Stimulated activated CD8-positive, alpha-beta memory T cell treated with anti-CD3 and anti-CD28 coated beads, Interleukin-2, amount 100 ng/mL, for 1 hour (primary cell): ENCODE measurements at regions not wholly inside any gene's neighbourhood (a gene's known extent, or its start where the extent isn't known, plus 50 kb on each side); places are given as distances from the start of the nearest gene placed in this dataset.
"Not testable (repeated sequence)": the region's sequence is repeated elsewhere in the genome, so short reads cannot be mapped to it uniquely, and the experiment has no call there.

ENCODE experiments used
- DNase-seq, 2 donors: peaks; one replicate each; pipeline ENCODE4 v3.0.0-alpha.2; 2020; ENCODE audit warnings: low read depth in 2 of 2

DNA sequence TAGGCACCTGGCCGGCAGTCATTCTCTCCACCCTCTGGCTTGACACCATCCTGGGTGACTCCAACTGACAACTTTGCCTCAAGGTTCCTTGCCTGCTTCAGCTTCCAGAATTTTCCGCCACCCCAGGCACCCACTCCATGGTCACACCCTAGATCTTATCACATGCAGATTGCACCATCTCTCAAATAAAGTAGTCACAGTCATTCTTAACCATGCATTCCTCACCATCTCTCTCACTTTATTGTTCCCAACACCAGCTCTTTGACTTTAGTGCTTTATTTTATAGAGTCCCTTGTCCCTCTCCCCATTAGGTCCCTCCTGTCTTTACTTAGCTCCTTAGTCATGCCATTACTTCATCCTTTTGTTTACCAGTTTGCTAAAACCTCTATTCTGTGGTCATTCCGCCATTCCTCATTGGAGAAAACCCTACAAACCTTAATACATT is 351.7 kb downstream of the SPRY2 start:
- DNase-seq, result no peak

DNA sequence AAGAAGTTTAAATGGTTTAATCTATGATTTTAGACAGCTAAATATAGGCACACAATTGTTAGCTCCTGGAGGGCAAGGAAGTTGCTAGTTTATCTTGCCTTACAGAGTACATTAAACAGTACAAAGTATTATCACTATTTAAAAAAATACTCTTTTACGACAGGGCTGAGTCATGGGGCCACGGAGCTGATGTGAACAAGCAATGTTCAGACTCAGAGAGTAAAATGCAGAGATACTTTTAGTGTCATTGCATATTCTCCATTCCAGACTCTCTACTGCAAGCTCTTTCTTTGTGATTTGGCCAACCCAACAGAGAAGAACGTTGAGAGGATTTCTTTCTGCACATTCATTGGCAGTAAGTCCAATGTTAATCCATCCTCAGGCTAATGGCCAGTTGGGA is 352.4 kb downstream of the SPRY2 start:
- DNase-seq, result no peak

DNA sequence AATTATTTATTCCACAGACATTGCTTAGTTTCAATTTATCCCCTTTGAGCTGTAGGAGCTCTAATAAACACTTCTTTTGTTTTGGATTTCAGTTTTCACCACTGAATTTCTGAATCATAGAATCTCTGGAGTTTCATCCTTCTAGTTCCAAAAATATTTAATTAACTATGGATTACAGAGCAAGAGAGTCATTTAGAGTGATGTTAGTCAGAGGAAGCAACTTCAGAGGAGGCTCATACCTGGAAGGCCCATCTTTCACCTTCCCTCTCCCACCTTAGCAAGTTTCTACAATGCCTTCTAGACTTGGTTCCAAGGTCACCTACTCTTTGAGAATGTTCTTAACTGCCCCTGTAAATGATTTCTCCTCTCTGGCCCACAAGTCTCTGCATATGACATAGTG is 353.2 kb downstream of the SPRY2 start:
- no peak for DNase-seq

DNA sequence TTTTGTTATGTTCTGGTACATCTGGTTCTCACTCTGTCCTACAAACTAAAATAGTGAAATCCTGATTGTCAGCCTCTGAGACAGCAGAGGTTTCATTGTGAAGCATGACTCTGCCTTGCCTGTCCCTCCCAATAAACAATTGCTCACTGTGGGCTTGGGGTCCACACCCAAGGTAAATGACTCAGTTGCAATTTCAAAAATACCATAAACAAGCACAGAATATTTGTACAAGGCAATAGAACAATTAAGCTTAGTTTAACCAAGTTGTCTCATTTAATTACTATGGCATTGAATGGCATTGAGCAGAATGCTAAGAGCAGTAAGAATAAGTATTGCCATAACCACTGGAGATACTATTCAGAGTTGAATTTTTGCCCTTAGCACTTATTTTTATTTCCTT is 353.6 kb downstream of the SPRY2 start:
- no peak for DNase-seq

DNA sequence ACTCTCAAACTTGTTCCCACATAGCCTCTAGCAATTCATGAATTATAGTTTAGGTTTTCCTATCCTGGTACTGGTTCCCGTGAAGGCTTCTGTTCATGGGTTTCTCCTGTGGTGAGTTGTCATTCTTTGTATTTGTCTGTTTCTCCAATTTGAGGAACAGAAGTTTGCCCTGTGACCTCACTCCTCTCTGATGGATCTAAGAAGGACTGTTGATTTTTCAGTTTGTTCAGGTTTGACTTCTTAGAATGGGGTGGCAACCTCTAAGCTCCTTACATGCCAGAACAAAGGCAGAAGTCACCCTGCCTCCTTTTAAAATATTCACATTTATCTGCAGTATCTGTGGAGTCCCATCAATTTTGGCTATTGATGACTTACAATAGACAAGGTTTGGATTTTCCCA is 354.0 kb downstream of the SPRY2 start:
- DNase-seq, result no peak

DNA sequence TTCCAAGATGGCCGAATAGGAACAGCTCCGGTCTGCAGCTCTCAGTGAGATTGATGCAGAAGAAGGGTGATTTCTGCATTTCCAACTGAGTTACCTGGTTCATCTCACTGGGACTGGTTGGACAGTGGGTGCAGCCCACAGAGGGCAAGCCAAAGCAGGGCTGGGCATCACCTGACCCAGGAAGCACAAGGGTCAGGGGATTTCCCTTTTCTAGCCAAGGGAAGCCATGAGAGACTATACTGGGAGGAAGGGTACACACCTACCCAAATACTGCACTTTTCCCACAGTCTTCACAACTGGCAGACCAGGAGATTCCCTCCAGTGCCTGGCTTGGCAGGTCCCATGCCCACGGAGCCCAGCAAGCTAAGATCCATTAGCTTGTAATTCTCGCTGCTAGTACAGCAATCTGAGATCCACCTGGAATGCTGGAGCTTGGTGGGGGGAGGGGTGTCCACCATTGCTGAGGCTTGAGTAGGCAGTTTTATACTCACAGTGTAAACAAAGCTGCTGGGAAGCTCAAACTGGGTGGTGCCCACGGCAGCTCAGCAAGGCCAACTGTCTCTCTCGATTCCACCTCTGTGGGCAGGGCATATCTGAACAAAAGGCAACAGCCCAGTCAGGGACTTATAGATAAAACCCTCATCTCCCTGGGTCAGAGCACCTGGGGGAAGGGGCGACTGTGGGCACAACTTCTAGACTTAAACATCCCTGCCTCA is 365.8 kb downstream of the SPRY2 start:
- DNase-seq, result not testable (repeated sequence)

DNA sequence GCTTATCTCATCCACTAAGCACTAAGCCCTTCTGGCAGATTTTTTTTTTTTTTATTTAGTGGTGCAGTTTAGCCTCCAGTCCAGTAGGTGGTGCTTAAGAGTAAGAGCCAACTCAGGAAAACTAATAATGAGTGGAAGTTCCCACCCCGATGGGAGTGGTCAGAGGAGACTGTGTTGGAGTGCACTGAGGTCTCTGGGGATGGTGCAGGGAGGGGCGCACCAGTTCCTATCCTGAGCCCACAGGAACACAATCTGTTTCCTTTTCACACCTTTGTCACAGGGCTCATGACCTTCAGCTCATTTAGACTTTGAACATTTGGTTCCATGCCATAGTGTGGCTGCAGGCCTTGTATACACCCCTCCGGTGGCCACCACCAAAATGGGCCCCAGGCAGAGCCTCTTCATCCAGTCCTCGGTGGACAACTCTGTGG is 367.4 kb downstream of the SPRY2 start:
- DNase-seq, result no peak

DNA sequence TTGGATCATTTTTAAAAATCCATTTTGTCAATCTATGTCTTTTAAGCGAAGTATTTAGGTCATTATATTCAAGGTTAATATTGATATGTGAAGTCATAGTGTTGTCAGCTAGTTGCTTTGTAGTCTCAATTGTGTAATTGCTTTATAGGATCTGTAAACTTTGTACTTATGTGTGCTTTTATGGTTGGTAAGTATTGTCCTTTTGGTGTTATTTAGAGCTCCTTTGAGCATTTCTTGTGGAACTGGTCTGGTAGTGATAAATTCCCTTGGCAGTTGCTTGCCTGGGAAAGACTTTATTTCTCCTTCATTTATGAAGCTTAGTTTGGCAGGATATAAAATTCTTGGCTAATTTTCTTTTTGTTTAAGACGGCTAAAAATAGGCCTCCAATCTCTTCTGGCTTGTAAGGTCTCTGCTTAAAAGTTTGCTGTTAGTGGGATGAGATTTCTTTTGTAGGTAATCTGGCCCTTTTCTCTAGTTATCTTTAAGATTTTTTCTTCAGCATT is 368.8 kb downstream of the SPRY2 start:
- no peak for DNase-seq

DNA sequence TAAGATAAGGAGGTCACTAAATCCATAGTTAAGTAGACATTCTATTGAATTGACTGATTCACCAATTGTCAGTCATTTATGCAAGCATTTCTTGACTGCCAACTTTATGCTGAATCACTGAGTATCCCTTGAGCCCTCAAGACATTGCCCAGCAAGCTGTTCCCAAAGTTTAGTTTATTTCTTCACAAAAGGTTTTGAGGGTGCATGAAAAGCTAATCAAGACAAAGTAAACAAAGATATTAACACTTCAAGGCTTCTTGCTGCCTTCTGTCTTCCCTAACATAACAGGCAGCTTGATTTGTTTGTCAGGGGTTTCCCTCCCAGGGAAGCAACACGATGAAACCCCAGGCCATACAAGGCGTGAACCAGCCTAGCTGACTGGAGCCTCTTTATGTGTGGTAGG is 374.4 kb downstream of the SPRY2 start:
- no peak for DNase-seq

DNA sequence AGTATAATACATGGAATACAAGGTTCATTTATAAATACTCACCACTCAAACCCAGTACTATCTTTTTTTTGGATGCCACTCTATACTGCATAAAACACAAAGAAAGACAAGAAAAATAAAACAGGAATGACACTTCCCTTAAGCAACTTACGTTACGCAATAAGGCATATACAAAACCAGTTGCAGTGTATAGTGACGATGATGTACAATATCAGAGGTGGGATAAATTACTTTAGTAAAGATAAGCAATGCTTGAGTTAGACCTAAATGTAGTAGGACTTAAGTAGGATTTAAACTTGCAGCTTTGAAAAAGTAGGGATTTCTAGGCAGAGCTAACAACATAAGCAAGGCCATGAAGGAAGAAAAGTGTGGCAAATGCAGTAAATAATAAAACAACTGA is 374.9 kb downstream of the SPRY2 start:
- no peak for DNase-seq

DNA sequence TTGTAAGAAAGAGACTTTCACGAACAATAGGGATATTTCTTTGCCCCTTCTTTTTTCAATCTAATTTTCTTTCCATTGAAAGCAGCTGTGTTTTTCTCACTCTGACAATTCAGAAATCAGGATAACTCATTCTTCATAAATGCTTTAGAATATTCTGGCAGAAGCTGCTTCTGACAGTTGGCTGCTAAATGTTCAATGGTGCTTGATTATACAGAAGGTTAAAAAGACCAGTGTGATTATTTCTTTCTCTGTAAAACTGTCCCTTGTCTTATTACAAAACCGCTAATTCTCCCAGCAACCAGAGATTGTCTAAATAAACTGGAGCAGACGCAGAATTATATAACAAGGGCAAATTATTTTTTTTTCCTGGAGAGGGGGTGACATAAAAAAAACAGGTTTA is 394.4 kb downstream of the SPRY2 start:
- no peak for DNase-seq

DNA sequence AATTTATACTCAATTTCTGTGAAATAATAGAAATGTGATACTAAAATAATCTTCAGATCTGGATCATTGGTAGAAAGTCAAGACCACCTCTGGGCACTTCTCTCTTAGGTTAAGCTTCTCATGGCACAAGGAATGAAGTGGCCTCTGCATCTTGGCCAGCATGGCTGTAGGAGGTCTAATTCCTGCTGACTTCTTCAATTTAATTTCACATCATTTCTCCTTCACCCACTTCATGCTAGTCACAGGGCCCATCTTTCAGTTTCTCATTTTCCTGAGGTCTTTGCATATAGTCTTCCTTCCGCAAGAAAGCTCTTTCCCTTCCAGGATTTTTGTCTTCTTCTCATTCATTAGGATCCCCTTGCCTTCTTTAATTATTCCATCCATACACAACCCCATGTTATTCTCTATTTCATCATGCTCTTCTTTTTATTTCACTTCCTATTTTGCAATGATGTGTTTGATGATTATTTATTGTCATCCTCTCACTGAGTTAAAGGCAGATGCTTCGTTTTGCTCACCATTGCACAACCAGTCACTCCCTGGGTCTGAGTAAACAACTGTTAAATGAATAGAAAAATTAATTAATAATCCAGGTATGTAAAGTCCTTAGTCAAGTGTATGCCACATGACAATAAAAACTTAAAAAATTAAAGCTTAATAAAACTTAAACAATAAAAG is 397.4 kb downstream of the SPRY2 start:
- no peak for DNase-seq

DNA sequence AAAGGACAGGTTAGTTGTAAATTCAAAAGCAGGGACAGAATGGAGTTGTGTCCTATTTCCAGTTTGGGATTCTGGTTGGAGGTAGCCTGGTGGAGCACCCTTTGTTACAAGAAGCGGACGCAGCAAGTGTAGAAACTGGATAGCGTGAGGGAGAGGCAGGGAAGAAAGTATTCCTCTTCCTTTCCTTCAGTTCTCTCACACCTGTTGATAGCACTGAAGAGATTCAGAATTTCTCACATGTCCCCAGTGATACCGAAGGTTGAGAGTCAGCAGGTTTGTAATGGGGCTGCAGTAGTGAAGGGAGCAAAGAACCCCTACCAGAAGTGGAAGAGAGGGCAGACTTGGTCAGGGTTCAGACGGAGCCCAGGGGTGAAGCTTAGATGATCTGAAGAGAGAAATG is 399.2 kb downstream of the SPRY2 start:
- no peak for DNase-seq

DNA sequence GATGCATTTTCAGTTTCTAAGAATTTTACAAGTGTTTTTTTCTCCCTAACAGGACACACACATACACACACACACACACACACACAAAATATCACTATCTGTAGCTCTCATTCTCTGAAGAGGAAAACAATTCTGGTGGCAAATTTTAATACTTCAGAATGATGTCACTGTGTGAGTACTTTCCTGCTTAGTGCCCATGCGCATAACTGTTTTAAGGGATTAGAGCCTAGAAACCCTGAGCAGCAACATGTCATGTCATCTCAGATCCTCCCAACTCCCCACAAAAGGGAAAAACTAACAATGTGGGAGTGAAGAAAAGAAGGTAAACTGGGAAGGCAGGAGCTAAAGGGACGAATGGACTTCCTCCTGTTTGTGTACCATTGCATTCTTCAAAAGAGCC is 401.2 kb downstream of the SPRY2 start:
- no peak for DNase-seq

DNA sequence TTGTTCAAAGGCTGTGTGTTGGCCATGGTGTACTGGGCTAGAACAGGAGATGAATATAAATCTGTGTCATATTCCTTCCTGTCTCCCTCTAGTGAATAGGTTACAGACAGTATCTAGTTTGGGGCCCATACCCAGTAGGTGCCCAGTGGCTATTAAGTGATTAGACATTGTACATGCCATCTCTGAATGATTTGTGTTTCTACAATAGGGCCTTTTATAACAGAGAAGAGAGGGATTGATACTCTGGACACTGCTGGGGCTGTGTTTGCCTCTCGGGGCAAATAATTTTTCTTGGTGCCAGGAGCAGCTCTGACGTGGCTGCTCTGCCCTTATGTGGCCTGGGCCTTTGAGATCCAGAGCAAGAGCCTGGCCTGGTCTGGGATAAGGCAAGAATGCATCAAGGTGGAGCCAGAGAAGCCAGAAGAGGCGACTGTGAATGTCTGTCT is 403.1 kb downstream of the SPRY2 start:
- no peak for DNase-seq

DNA sequence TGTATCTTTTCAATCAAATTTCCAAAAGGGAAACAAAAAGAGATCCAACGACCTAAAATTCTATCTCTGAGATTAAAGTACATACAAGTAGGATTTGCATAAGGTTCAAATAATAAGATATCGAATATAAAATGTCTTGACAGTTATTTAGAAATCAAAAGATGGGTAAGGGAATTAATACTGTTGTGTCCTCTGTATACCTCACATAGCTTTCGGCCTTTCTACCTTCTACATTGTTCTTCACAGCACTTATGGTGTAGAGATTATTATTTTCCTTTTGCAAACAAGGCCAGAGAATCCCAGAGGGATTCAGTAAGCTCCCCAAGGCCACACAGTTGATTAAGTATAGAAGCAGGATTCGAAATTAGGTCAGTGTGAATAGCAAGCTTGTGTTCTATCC is 403.6 kb downstream of the SPRY2 start:
- no peak for DNase-seq

DNA sequence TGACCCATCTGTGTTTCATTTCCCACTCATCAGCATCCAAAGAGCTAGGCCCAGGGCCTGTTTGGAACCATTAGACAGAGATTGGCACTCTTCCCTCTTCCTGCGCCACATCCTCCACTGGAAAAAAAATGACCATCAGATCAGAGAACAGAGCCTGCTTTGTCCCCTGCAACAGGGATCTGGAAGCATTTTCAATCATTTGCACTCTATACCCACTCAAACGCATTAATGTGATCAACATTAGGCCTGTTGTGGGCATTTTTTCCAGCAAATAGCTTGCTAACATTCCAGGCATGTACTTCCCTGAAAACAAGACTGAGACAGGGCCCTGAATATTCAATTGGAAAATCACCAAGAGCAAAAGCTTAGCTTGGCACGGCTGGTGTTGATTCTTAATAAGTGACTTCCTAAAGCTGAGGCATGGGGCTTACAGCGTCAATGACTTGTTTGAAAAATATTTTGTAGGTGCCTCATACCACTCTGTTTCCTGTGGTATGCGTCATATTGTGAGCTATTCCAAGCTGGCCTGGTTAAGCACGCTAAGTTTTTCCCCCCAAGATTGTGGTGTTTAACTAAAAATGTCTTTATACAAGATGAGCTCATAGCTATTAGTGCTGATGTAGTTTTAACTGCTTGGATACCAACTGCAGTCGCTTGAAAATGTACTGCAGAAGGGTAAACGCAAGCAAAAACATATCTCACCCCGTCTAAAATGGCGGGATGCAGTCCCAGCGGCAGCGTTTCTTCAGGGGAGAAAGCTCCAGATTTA is 404.4 kb downstream of the SPRY2 start:
- DNase-seq, result no peak

DNA sequence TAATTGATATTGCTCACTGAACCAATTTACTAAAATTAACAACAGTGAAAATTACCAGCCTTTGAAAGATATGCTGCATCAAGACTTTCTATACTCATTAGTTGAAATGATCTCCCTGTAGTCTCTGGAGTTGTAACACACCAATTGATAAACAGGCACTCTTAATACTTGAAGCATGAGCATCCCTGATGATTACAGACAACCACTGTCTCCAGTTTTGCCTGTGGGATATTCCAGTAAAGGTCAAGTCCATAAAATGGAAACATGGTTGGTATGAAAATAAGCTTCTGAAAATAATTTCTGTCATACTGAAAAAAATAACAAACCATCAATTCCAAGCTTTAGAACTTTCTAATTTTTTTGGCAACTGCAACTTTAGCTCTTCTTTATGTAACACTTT is 405.8 kb downstream of the SPRY2 start:
- DNase-seq, result no peak

DNA sequence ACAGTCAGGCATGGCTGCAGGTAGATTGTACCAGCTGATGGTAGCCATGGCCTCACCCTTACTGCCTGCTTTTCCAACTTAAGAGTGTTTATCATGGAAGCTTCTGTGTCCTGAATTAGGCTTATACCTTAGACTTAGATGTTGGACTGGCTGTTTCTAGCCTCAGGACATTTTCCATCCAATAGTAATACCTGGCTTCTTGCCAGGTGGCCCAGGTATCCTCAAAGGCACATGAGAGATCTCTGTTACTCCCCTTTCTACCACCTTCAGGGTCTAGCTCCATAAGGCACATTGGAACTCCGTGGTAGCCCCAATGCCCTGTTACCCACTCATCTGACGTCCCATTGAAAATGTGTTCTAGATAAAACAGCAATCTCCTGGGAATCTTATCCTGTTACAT is 407.5 kb downstream of the SPRY2 start:
- no peak for DNase-seq

DNA sequence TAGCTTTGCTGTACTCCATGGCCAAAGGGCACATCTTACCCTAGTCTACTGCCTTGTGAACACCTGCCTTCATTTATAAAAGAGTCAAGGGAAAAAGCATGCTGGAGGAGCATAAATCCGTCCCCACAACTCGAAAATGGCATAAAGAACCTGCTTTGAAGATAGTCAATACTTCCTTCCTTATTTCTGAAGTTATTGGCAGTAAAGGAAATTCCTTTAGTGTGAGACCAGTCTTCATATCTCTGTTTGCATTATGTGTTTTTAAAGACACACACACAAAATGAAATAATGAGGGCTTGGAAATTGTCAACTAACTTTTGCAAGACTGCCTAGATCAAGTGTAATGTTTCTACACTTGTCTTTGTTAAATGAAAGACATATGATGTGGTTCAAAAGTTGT is 408.4 kb downstream of the SPRY2 start:
- DNase-seq, result no peak

DNA sequence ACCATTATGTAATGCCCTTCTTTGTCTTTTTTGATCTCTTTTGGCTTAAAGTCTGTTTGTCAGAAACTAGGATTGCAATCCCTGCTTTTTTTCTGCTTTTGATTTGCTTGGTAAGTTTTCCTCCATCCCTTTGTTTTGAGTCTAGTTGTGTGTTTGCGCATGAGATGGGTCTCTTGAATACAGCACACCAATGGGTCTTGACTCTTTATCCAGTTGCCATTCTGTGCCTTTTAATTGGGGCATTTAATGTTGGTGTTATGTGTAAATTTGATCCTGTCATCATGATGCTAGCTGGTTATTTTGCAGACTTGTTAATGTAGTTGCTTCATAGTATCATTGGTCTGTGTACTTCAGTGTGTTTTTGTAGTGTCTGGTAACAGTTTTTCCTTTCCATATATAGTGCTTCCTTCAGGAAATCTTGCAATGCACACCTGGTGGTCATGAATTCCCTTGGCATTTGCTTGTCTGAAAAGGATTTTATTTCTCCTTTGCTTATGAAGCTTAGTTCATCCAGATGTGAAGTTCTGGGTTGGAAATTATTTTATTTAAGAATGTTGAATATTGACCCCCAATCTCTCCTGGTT is 416.9 kb downstream of the SPRY2 start:
- not testable (repeated sequence) for DNase-seq

DNA sequence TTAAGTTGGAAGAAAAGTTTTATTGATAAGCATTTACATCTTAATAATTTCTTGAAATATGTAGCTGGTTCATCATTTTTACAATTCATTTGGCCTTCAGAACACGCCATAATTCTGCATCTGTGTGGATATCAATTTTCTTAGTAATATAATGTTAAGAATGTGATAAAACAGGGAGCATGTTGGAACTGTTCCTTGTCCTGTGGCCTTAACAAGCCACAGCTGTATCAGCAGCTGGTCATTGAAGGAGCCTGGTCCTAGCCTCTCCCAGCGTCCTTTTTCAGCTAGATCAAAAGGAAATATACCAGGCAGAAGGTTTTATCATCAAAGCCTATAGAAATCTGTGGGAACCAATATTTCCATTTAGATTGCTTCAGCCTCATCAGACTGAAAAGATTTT is 421.8 kb downstream of the SPRY2 start:
- DNase-seq, result no peak
